ENCODE measurements at regions not wholly inside any gene's neighbourhood (a gene's known extent, or its start where the extent isn't known, plus 50 kb on each side); places are given as distances from the start of the nearest gene placed in this dataset.

- Histone ChIP-seq H3K36me3 (no peaks in the 10 kb centered on the region), H3K4me3 (no peak overlapping the region), H3K4me1 (no peaks in the 10 kb centered on the region), H3K9me3 (no peaks in the 10 kb centered on the region), H3K27me3 (no peaks in the 10 kb centered on the region), H3K27ac (no peak overlapping the region)
- intact Hi-C loops (cut with DNase I) = no loop called here
- TF ChIP-seq CTCF (IDR thresholded peaks at IDR 0.05) (no peak), POLR2A (IDR thresholded peaks at IDR 0.05) (no peak), POLR2AphosphoS5 (IDR thresholded peaks at IDR 0.05; ENCODE audit: insufficient read depth in 1 of 2, low read depth in 1 of 2) (no peak)
- no peak for DNase-seq (ENCODE audit: extremely low spot score in 2 of 2)
Observed at GRCh38 chrX:109934434-109934833, 68.5 kb upstream of the TMEM164 start.

DNA sequence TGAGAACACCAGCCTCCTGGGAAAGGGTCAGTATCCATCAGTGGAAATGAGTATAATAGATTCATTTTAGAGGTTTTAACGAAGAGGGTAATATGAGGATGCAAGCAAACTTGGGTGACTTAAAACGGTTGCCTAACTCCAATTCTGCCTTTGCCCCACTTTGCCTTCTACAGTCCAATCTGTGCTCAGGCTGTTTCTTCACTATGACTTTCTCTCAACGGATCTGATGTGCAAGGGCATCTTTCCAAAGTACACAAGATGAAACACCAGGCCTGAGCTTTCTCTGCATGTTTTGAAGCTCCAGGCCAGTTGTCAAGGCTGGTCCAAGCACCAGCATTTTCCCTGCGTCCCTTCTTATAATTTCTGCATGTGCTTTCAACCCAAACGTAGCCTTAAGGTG lies 68.0 kb upstream of the TMEM164 start:
- no peak overlapping the region for H3K27ac ChIP-seq
- intact Hi-C loops (cut with DNase I) = no loop called here
- no peaks in the 10 kb centered on the region for H3K36me3 ChIP-seq
- no peaks in the 10 kb centered on the region for H3K9me3 ChIP-seq
- no peaks in the 10 kb centered on the region for H3K27me3 ChIP-seq
- DNase-seq (ENCODE audit: extremely low spot score in 2 of 2) = no peak
- TF ChIP-seq CTCF (IDR thresholded peaks at IDR 0.05) (no peak), POLR2A (IDR thresholded peaks at IDR 0.05) (no peak), POLR2AphosphoS5 (IDR thresholded peaks at IDR 0.05; ENCODE audit: insufficient read depth in 1 of 2, low read depth in 1 of 2) (no peak)
- no peak overlapping the region for H3K4me3 ChIP-seq
- H3K4me1 ChIP-seq = no peaks in the 10 kb centered on the region

DNA sequence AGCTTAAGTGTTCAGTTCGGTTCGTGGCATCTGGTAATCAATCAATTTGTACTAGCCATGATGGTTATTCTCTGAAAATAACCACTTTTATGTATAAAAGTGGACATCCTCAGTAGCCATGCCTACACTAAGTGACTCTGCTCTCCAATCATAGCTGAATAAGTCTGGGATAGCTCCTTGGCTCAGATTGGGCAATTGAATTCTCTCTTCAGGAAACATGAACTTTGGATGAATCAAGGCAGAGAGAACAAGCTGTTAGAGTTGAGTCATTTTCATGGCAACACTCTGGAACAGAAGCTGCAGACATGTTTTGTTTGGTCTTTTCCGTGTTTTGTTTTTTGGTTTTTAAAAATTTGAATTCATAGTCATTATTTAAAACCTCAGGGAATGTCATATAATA lies 66.8 kb upstream of the TMEM164 start:
- no peaks in the 10 kb centered on the region for H3K4me1 ChIP-seq
- H3K4me3 ChIP-seq = no peak overlapping the region
- intact Hi-C loops (cut with DNase I) = no loop called here
- TF ChIP-seq POLR2A (IDR thresholded peaks at IDR 0.05) = no peak
- no peak for TF ChIP-seq CTCF (IDR thresholded peaks at IDR 0.05)
- TF ChIP-seq POLR2AphosphoS5 (IDR thresholded peaks at IDR 0.05; ENCODE audit: insufficient read depth in 1 of 2, low read depth in 1 of 2) = no peak
- H3K27ac ChIP-seq = no peak overlapping the region
- no peaks in the 10 kb centered on the region for H3K9me3 ChIP-seq
- no peak for DNase-seq (ENCODE audit: extremely low spot score in 2 of 2)
- H3K36me3 ChIP-seq = no peaks in the 10 kb centered on the region
- no peaks in the 10 kb centered on the region for H3K27me3 ChIP-seq

- Histone ChIP-seq H3K27ac (no peak overlapping the region), H3K9me3 (no peaks in the 10 kb centered on the region), H3K36me3 (no peaks in the 10 kb centered on the region), H3K4me3 (no peak overlapping the region), H3K27me3 (no peaks in the 10 kb centered on the region), H3K4me1 (no peaks in the 10 kb centered on the region)
- TF ChIP-seq POLR2AphosphoS5 (IDR thresholded peaks at IDR 0.05; ENCODE audit: insufficient read depth in 1 of 2, low read depth in 1 of 2) (no peak), CTCF (IDR thresholded peaks at IDR 0.05) (no peak), POLR2A (IDR thresholded peaks at IDR 0.05) (no peak)
- DNase-seq (ENCODE audit: extremely low spot score in 2 of 2) = no peak
- intact Hi-C loops (cut with DNase I) = no loop called here
Observed at GRCh38 chrX:109936598-109936997, 66.3 kb upstream of the TMEM164 start.

DNA sequence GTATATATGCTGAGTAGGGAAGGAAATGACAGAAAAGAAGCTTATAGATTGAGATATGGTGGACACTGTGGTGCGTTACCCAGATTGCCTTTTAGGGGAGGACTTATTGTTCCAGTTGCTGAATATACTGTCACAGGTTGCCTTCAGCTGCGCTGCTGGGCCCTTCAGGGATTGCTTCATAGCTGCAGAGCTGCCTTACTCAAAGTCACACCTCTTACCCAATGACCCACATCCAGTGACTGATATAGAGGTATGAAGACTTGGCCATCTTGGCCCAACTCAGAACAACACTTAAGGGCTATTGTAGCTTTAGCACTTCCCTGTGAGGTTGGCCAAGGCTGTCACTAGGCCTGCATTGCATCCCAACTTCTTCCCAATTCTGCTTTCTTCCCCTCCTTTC lies 63.4 kb upstream of the TMEM164 start:
- no peaks in the 10 kb centered on the region for H3K4me1 ChIP-seq
- no peak for TF ChIP-seq POLR2A (IDR thresholded peaks at IDR 0.05)
- TF ChIP-seq POLR2AphosphoS5 (IDR thresholded peaks at IDR 0.05; ENCODE audit: insufficient read depth in 1 of 2, low read depth in 1 of 2) = no peak
- TF ChIP-seq CTCF (IDR thresholded peaks at IDR 0.05) = no peak
- H3K27me3 ChIP-seq = no peaks in the 10 kb centered on the region
- no peak for DNase-seq (ENCODE audit: extremely low spot score in 2 of 2)
- no peaks in the 10 kb centered on the region for H3K36me3 ChIP-seq
- no peak overlapping the region for H3K4me3 ChIP-seq
- no peak overlapping the region for H3K27ac ChIP-seq
- H3K9me3 ChIP-seq = no peaks in the 10 kb centered on the region
- intact Hi-C loops (cut with DNase I) = no loop called here
